ENCODE measurements at regions not wholly inside any gene's neighbourhood (a gene's known extent, or its start where the extent isn't known, plus 50 kb on each side); places are given as distances from the start of the nearest gene placed in this dataset.
"Not testable (repeated sequence)": the region's sequence is repeated elsewhere in the genome, so short reads cannot be mapped to it uniquely, and the experiment has no call there.

DNA sequence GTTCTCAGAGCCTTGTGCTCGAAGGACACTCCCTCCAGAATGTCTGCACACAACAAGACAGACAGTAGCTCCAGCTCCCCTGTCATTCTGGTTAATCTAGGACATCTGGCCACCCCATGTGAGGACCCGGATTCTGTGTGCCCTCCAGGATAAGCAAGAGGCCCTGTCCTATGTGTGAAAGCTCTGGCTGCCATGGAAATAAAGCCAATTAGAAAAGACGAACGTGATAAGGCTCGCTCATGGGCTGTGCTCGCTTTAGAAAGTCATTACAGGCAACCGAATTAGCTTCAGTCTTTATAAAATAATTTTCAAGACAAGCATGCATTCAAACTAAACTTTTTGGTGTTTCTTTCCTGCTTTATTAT is 263.4 kb downstream of the INHBA start:
- TF ChIP-seq, protein P1, sequence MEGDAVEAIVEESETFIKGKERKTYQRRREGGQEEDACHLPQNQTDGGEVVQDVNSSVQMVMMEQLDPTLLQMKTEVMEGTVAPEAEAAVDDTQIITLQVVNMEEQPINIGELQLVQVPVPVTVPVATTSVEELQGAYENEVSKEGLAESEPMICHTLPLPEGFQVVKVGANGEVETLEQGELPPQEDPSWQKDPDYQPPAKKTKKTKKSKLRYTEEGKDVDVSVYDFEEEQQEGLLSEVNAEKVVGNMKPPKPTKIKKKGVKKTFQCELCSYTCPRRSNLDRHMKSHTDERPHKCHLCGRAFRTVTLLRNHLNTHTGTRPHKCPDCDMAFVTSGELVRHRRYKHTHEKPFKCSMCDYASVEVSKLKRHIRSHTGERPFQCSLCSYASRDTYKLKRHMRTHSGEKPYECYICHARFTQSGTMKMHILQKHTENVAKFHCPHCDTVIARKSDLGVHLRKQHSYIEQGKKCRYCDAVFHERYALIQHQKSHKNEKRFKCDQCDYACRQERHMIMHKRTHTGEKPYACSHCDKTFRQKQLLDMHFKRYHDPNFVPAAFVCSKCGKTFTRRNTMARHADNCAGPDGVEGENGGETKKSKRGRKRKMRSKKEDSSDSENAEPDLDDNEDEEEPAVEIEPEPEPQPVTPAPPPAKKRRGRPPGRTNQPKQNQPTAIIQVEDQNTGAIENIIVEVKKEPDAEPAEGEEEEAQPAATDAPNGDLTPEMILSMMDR (IDR thresholded peaks at IDR 0.05) = no peak

DNA sequence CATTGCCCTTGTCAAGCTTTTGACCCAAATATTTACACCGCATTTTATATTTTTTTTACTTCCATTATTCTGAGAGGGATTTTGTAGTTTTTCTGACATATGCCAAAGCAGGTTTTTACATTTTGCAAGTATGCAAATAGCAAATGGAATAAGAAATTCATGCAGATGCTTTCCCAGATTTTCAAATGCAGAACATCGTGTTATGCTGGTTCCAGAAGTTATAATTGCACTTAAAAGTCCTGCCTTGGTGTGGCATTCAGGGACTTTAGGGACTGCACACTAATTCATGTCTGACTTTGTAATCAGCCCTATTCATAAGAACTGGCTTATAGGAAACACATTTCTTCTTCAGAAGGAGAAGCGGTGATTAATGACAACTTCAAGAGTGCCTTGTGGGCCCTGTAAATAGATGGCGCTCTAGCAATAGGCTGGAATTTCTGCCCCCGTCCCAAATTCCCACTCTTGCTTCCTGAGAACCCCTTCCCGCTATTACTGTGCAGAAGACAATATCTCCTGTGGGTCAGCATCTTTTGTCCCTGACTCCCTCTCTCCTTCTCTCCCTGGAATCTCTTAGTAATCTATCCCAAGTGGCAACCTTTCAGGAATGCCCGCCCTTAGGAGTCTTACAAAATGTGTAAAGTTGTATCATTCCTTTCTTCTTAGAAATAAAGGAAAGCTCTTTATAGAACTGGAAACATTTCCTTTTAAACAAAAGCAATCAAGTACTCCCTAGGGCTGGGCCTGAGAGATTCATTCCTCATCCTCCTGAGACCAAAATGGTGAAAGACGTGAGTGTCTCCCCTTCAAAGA is 264.0 kb downstream of the INHBA start:
- TF ChIP-seq, protein P1 (IDR thresholded peaks at IDR 0.05) = no peak
- H3K27me3 ChIP-seq (ENCODE audit: low read depth) = no peaks in the 10 kb centered on the region
- DNase-seq (no peak), ATAC-seq (no peak)
- intact Hi-C loops (cut with DNase I) = no loop called here
- H3K9me3 ChIP-seq = no peaks in the 10 kb centered on the region
- H3K4me1 ChIP-seq = no peaks in the 10 kb centered on the region
- H3K36me3 ChIP-seq = no peaks in the 10 kb centered on the region
- H3K4me3 ChIP-seq = no peak overlapping the region
- no peak overlapping the region for H3K27ac ChIP-seq

More for the DNA sequence above, 263.4 kb downstream of the INHBA start:
- Histone ChIP-seq H3K27ac (no peak overlapping the region), H3K9me3 (no peaks in the 10 kb centered on the region), H3K4me1 (no peaks in the 10 kb centered on the region), H3K4me3 (no peak overlapping the region), H3K36me3 (no peaks in the 10 kb centered on the region), H3K27me3 (ENCODE audit: low read depth) (no peaks in the 10 kb centered on the region)
- no peak for ATAC-seq
- no peak for DNase-seq
- intact Hi-C loops (cut with DNase I) = no loop called here

DNA sequence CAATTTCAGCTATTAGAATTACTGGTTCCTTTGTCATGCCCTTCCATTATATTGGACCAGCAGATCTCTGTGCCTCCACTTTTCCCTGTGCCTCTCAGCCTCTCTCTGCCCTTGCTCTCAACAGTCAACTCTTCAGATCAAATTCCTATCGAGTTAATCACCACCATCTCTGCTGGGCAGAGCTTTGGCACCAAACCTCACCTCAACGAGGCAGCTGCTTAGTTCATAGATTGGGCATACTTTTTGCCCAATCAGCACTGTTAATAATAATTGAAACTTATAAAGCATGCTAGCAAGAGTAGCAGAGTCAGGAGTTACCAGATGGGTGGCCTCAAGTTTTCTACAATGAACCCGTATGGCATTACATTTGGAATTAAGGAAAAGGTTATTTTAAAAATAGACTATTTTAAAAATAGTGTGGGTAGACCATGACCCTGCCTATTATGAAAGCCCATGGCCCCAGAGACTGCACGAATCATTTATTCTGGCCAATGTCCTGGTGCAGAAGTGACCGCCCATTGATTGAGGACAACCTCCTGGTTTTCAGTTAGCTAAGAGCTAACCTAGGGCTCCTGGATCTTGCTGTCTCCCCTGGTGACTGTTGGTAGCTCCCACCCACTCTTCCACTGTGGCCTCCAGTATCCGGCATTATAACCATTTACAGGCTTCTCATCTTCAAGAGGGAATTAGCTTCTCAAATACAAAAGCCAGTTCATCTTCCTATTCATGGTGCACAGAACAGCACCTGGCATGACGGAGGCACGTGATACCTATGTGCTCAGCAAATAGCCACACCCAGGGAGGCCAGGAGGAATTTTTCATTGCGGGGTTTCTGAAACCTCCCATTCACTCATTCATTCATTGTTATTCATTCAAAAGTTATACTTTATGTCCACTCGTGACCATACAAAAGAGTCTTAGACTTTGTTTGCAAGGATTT is 265.4 kb downstream of the INHBA start:
- H3K4me3 ChIP-seq = no peak overlapping the region
- H3K36me3 ChIP-seq = no peaks in the 10 kb centered on the region
- H3K27ac ChIP-seq = no peak overlapping the region
- no peaks in the 10 kb centered on the region for H3K9me3 ChIP-seq
- intact Hi-C loops (cut with DNase I) = no loop called here
- H3K4me1 ChIP-seq = no peaks in the 10 kb centered on the region
- ATAC-seq = peak in 1 of 2 donors; percentile 19
- no peak for DNase-seq
- no peaks in the 10 kb centered on the region for H3K27me3 ChIP-seq (ENCODE audit: low read depth)
- TF ChIP-seq, protein P1 (IDR thresholded peaks at IDR 0.05) = no peak

DNA sequence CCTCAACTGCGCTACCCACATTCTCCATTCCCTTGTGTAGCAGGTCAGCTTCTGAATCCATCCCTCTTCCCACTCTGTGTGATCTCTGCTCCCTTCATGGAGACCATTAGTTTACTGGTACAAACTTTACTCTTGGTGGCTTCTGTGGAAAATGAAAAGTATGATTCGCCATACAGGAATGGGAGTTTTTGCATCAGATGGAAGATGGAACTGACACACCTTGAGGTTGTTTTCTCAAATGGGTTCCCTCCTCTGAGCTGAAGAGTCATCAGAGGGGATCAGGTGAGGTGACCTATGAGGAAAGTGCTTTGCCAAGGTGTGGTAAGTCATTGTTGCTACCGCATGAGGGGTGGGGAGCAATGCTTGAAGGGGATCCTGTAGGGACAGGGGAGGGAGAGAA is 266.8 kb downstream of the INHBA start:
- Histone ChIP-seq H3K4me3 (no peak overlapping the region), H3K36me3 (no peaks in the 10 kb centered on the region), H3K4me1 (no peaks in the 10 kb centered on the region), H3K9me3 (no peaks in the 10 kb centered on the region), H3K27ac (no peak overlapping the region), H3K27me3 (ENCODE audit: low read depth) (no peaks in the 10 kb centered on the region)
- TF ChIP-seq, protein P1 (IDR thresholded peaks at IDR 0.05) = no peak
- no peak for DNase-seq
- intact Hi-C loops (cut with DNase I) = no loop called here
- no peak for ATAC-seq

DNA sequence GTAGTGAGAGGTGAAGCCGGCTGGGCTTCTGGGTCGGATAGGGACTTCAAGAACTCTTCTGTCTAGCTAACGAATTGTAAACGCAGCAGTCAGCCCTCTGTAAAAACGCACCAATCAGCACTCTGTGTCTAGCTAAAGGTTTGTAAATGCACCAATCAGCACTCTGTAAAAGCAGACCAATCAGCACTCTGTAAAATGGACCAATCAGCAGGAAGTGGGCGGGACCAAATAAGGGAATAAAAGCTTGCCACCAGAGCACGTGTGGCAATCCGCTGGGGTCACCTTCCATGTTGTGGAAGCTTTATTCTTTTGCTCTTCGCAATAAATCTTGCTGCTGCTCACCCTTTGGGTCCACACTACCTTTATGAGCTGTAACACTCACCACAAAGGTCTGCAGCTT is 267.9 kb downstream of the INHBA start:
- H3K9me3 ChIP-seq; H3K27ac ChIP-seq; H3K4me1 ChIP-seq; ATAC-seq; DNase-seq; H3K36me3 ChIP-seq; H3K27me3 ChIP-seq (ENCODE audit: low read depth); intact Hi-C loops (cut with DNase I); H3K4me3 ChIP-seq: not testable (repeated sequence)

DNA sequence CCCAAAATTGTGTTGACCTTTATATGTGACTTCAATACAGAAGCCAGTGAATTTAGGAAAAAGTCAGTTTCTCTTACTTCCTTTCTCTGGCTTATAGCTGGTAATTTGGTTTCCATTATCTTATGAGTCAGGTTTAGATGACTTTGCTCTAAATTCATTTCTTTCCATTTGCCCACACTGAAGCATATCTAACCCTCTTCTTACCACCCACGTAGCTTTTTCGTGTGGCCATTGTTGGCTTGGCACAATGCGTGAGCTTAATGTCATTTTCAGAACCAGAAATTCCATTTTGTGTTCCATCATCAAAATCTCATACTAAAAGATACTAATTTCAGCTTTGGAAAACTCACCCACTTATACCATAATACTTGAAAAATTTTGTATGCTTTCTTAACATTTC is 271.2 kb downstream of the INHBA start:
- no peaks in the 10 kb centered on the region for H3K4me1 ChIP-seq
- intact Hi-C loops (cut with DNase I) = no loop called here
- H3K27ac ChIP-seq = no peak overlapping the region
- ATAC-seq (no peak), DNase-seq (no peak)
- no peaks in the 10 kb centered on the region for H3K27me3 ChIP-seq (ENCODE audit: low read depth)
- H3K4me3 ChIP-seq = no peak overlapping the region
- no peaks in the 10 kb centered on the region for H3K9me3 ChIP-seq
- H3K36me3 ChIP-seq = no peaks in the 10 kb centered on the region
- TF ChIP-seq, protein P1 (IDR thresholded peaks at IDR 0.05) = no peak
